ENCODE measurements at regions not wholly inside any gene's neighbourhood (a gene's known extent, or its start where the extent isn't known, plus 50 kb on each side); places are given as distances from the start of the nearest gene placed in this dataset.
"Not testable (repeated sequence)": the region's sequence is repeated elsewhere in the genome, so short reads cannot be mapped to it uniquely, and the experiment has no call there.

DNA sequence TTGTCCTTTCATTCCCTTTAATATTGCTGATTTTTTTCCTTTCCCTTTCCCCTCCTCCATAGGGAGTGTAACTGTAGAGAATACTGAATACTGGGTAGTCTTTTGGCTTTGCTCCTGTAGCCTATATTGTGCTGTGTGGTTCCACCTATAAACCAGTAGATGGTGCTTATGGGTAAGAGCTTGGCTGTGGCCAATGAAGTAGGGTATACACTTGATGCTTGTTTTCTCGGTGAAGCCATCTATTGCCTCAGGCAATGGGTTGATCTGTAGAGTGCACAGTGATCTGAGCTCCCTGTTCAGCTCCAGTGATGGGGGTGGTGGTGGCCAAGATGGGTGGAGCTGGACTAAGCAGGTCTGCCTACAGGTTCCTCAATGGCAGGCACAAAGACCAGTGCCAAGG, 203.3 kb upstream of the IMPG1 start:
- no peak for DNase-seq

DNA sequence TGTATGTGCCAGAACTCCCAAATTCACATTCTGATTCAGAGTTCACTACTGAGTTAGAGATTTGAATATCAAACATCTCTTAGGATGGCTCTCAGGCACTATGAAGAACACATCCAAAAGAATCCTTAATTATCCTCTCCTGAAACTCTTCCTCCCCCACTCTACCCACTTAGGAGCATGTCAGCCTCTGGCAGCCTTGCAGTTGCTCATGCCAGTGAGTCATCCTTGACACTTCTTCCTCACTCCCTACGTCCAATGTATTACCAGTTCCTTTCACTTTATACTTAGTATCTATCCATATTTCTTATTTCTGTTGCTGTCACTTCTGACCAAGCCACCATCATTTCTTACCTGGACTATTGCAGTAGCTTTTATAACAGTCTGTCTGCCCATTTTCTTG, 192.0 kb upstream of the IMPG1 start:
- no peak for DNase-seq

DNA sequence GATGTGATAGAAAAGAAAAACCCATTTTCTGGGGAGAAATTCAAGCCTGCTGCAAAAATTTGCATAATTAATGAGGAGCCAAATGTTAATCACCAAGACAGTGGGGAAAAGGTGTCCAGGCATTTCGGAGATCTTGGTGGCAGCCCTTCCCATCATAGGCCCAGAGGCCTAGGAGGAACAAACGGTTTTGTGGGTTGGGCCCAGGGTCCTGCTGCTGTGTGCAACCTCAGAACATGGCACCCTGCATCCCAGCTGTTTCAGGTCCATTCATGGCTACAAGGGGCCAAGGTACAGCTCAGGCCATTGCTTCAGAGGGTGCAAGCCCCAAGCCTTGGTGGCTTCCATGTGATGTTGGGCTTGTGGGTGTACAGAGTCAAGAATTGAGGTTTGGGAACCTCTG, 189.8 kb upstream of the IMPG1 start:
- no peak for DNase-seq

DNA sequence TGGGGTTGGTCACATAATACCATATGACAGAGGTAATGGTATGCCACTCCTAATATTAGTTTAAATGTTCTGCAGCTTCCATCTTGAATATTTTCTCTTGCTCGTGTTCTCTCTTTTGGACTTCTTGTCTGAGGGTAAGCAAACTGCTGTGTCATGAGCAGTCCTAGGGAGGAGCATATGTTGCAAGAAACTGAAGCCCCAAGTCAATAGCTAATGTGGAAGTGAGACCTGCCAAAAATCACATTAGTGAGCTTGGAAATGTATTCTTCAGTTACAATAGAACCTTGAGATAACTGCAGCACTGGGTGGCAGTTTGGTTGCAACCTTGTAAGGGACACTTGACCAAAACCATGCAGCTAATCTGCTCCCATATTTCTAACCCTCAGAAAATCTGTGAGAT, 178.2 kb upstream of the IMPG1 start:
- DNase-seq: no peak

DNA sequence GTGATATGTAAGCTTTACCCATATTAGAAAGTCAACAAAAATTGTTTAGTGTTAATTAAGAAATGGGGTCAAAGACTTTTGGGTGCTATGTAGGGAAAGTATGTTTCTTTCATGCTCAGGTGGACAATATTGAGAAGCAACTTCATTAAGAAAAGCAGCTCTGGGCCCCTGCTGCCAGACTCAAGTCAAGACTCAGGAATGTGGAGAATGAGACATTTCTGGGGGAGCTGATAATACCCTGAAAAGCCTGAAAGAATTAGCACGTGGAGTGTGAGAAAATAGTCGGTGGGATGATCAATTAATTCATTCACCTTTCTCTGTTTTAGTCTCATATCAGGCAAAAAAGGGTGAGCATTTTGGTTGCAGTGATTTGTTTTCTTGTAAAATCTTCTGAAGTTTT, 175.1 kb upstream of the IMPG1 start:
- DNase-seq: no peak

DNA sequence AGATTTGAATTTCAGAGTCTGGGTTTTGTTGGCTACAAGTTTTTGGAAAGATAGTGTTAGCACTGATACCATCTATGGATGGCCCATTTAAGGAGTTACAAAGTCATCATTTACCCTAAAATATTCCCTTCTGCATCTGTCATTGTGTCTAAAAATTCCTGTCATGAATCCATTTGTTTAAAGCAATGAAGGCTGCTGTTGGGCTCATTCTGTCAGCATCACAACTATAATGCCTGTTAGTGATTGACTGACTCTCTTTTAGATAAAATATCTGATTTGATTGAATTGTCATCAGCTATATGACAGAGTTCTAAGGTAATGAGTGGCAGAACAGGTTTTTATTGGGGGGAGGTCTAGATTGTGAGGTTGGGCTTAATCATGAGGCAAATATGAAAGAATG, 167.6 kb upstream of the IMPG1 start:
- no peak for DNase-seq

DNA sequence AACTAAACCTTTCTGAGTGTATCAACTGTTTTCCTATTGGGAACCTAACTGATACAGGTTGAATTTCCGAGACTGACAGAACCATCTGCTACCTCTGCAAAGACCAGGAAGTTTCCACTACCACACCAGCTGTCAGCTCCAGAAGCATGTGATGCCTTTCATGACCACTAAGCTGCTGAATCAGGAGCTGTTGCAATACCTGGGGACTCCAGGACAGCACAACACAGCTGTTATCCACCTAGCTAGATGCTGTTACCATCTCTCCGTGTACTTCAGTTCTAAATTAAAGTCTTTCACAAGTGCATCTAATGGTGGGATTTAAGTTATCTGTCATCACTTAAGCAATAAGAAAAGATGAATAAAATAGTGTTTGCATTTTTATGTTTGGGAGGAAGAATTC, 158.2 kb upstream of the IMPG1 start:
- DNase-seq: peak; percentile 53

DNA sequence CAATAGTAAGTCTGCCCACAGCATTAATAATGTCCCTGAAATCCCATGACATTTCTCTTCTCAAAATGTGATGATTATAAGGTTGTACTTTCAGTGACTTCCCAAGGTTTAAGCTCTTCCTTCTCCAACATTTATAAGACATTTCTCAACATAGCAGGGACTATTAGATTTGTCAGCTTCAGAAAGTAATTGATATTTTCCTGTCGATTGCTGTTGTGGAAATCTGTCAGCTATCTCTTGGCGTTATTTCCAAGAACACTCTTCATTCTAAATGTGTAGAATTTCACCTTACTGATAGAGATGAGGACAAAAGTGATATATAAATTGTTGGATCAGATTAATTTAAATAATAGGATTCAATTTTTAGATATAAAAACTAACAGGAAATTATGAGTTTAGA, 149.7 kb upstream of the IMPG1 start:
- no peak for DNase-seq

DNA sequence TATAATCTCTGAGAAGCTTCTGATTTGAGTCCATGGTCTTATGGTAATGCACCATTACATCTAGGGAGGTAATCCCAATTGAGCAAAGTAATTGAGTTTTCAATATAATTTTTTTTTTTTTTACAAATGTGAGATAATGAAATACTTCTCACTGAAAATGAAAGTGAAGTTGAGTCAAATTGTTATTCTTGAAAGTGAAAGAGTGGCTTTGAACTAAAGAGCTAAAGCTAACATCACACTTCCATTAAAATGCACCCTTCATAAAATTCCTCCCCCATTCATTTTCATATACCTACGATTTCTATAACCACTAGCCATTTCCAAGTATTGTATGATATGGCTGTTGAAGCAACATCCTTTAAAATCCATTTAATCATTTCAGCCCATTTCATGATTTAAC, 149.1 kb upstream of the IMPG1 start:
- DNase-seq: no peak

DNA sequence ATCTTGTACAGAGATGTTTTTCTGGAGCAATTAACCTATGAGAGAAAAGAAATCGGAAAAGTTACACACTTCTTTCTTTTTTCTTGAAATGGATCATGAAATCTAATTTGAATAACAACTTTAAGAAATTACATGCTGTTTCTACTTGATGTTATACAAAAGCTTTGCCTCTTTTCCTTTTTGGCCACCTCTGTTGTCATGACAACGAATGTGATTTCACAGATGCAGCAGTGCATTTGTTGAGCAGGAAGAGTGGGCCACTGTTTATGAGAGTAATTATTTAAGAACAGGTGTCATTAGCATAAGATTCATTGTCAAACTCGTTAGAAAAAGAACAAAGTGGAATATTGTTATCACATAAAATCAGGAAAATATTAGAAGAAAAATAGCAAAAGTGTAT, 148.3 kb upstream of the IMPG1 start:
- DNase-seq: no peak

DNA sequence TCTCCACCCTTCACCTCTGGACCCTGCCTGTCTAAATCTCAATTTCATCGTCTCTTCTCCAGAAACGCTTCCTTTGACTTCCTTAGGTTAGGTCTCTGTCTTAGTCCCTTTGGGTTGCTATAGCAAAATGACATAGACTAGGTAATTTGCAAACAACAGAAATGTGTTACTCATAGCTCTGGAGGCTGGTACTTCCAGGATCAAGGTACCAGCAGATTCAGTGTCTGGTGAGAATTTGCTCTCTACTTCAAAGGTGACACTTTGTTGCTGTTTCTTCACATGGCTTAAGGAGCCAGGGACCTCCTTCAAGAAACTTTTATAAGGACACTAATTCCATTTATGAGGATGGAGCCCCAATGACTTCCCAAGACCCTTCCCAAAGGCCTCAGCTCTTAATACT, 145.1 kb upstream of the IMPG1 start:
- no peak for DNase-seq

DNA sequence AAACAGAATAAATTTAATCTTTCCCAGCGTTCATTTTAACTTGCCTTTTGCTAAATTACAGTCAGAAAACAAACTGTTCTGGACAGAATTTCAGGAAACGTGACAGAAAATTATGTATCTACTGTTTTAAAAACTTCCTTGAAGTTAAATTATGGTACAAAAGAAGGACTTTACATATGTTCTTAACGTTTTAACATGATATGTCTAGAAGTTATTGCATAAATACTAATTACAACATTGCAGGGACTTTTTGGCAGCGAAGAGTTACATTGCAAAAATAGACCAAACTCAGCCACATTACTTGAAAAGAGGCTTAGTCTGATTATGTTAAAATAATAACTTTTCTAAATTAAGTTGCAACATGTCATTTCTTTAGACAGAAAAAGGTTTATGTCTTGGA, 142.1 kb upstream of the IMPG1 start:
- DNase-seq: no peak

DNA sequence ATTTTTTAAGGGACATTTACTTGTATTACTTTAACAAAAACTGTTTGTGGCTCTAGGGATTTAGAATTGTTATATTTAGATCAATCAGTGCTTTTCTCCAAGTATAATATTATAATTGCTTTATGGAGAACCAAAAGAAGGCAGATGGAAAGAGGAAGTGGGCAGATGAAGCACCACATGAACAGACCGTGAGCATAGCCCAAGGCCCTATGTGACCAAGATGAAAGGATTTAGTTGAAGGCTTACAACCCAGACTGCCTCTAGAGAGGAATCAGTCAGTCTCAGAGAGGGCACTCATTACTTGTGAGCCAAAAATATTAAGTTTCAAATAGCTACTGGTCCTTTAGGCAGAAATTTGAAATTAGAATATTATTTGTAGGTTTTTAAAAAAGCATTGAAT, 102.3 kb upstream of the IMPG1 start:
- no peak for DNase-seq

DNA sequence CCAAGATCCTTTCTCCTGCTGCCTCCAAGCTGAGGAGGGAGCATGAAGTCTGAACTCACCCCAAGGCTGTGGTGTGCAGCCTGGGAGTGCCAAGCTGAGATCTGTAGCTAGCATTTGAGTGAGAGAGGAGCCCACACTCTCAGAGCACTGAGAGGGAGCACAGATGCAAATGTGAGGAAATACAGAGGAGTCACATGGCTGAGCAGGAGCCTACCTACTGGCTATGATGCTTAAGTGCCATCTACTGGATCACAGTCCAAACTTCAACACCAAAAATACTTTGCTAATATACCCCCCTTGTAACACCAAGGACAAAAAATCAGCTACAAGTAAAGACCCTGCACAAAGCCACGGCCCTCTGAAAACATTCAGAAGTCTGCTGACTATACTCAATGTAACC, 94.4 kb upstream of the IMPG1 start:
- DNase-seq: no peak

DNA sequence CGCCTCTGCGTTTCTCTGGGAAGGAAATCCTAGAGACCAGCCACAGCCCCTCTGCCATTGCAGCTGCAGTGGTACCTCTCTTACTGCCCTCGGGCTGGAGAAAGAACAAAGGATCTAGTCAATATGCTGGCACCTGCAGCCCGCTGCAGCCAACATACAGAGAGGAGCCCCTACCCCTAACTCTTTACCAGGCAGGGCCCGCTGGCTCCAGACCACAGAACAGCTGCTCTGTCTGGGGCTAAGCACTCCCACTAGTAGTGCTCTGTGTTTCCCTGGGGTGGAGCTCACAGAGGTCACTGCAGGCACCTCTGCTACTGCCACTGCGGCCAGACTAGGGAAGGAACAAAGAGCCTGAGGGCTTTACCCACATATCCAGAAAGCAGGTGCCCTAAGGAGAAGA, 93.8 kb upstream of the IMPG1 start:
- no peak for DNase-seq

DNA sequence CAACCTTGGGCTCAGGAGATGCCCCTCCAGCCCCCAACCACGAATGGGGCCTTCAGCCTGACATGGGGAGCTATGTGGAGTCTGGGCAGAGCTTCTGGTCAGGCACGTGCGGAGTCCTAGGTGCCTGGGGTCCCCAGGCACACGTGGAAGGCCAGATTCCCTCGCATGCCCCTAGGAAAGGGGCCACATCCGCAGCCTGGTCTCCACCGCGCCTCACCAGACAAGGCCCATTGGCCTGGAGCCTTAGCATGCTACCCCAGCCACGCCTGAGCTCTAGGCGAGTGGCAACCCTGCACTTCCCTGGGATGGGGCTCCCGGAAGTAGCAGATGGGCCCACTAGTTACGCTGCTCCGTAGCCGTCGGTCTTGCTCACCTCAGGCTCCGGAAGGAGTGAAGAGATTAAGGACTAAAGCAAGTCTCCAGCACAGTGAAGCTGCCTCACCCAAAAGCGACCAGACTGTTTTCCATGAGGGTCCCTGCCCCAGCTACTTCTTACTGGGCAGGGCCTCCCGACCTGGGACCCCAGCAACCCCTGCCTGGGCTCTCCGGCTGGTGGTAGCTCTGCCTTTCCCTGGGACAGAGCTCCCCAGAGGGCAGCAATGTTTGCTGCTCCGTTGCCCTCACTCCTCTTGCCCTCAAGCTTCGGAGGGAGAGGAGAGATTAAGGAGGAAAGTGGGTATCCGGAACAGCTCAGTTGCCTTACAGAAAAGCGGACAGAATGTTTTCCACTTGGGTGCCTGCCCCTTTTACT, 93.2 kb upstream of the IMPG1 start:
- no peak for DNase-seq

DNA sequence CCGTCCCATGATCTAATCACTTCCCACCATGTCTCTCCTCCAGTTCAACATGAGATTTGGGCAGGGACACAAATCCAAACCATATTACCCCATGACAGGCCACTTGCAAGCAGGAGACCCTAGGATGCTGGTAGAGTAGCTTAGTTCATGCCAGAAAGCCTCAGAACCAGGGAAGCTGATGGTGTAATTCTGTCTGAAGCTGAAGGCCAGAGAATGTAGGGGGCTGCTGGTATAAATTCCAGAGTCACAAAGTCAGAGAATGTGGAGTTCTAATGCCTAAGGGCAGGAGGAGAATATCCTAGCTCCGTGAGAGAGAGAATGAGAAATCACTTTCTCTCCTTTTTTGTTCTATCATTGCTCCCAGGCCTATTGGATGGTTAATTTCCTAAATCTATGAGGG, 90.3 kb upstream of the IMPG1 start:
- no peak for DNase-seq

DNA sequence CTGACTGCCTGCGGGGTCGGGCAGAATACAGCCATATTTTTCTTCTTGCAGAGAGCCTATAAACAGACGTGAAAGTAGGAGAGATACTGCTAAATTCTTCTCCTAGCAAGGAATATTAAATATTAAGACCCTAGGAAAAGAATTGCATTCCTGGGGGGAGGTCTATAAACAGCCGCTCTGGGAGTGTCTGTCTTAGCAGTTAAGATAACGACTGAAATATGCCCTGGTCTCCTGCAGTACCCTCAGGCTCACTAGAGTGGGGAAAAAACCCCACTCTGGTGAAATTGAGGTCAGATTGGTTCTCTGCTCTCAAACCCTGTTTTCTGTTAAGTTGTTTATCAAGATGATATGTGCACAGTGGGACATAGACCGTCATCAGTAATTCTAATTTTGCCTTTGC, 85.3 kb upstream of the IMPG1 start:
- DNase-seq: not testable (repeated sequence)

DNA sequence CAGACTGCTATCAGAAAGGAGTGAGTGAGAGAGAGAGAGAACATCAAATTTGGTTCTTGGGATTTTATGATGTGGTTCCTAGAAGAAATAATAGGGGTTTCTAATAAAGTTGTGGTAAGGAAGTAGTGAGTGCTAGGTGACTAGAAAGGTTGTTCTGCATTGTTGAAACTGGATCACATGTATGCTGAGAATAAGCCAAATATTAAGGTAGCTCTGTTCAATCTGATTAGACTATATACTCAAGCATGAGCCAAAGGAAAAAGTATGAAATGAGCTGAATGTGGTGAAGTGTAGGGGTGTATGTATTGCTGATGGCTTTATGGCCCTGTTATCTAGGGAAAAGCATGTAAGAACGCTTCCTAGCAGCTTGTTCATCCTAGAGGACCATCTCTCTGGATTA, 63.0 kb upstream of the IMPG1 start:
- no peak for DNase-seq

DNA sequence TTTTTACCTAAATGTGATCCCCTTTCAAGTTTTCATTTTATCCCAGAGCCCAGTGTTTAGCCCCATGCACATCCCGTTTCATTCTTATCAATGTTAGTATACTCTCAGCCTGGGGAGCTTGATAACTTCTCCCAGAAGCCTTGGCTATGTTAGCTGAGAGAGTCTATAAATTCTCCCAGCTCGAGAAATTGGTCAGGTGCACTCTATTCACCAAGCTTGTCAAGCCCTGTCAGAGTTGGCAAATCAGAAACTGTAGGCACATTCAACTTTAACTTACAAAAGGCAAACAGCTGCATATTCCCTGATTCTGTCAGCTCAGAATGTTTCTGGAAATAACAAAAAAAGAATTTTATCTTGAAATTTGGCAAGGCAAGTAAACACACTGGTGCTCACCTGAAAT, 62.2 kb upstream of the IMPG1 start:
- no peak for DNase-seq

DNA sequence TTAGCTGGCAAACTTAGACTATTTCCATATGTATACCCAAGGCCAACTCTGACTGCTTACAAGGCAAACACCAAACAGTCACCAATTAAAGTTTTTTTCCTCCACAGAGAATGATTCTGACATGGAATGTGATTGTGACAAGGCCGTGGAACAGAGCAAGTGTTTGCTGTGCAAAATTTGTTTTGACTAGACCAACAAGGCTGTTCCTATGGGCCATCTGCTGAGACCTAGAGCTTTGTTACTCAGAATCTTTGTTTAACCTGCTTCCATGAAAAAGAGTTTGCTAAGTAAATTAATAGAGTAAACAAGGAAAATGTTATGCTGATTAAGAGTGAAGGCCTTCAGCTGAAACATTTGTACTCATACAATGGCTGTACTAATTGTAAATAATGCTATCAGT, 51.6 kb upstream of the IMPG1 start:
- no peak for DNase-seq
